Activated CD8-positive, alpha-beta T cell treated with anti-CD3 and anti-CD28 coated beads for 36 hours (primary cell): ENCODE measurements at regions not wholly inside any gene's neighbourhood (a gene's known extent, or its start where the extent isn't known, plus 50 kb on each side); places are given as distances from the start of the nearest gene placed in this dataset.

ENCODE experiments used
- ATAC-seq: fragments of 200-7000 bp; cut with Tn5 transposase; one replicate; pipeline ENCODE4 v1.10.0; 2021; ENCODE audit warnings: mild to moderate bottlenecking, moderate library complexity
- CTCF ChIA-PET: fragments of 350-600 bp; sonication (Branson Sonifier 250); formaldehyde crosslinking; loops from one replicate; lab custom pipeline; 2021; ENCODE audit warnings: antibody characterized with exemption; lab: Charles Lee
- POLR2A ChIA-PET: fragments of 350-600 bp; sonication (Branson Sonifier 250); formaldehyde crosslinking; loops from one replicate; lab custom pipeline; 2021; ENCODE audit warnings: antibody characterized with exemption; lab: Charles Lee
- DNase-seq: peaks from one replicate; pipeline ENCODE4 v3.0.0-alpha.2; 2020
- H3K27ac Mint-ChIP-seq: one replicate; pipeline ENCODE4 v1.8.0; 2021; ENCODE audit warnings: mild to moderate bottlenecking, mixed read lengths
- H3K27me3 Mint-ChIP-seq: one replicate; pipeline ENCODE4 v1.8.0; 2021; ENCODE audit warnings: mixed read lengths
- H3K36me3 Mint-ChIP-seq: one replicate; pipeline ENCODE4 v1.8.0; 2021; ENCODE audit warnings: low read depth, mixed read lengths
- H3K4me1 Mint-ChIP-seq: one replicate; pipeline ENCODE4 v1.8.0; 2021; ENCODE audit warnings: low read depth, mixed read lengths
- H3K4me3 Mint-ChIP-seq: one replicate; pipeline ENCODE4 v1.8.0; 2021; ENCODE audit warnings: mild to moderate bottlenecking, moderate library complexity, mixed read lengths
- H3K9me3 Mint-ChIP-seq: one replicate; pipeline ENCODE4 v1.8.0; 2021; ENCODE audit warnings: mixed read lengths
- intact Hi-C: fragments of 100-400 bp; cut with micrococcal nuclease; formaldehyde crosslinking; loops from one replicate; pipeline ENCODE4 v1.10.0; 2022
- TF ChIP-seq, protein P1 (sequence below): fragments of 200-600 bp; IDR thresholded peaks from one replicate; pipeline ENCODE4 v1.8.0; 2022; ENCODE audit warnings: antibody characterized with exemption, mild to moderate bottlenecking

DNA sequence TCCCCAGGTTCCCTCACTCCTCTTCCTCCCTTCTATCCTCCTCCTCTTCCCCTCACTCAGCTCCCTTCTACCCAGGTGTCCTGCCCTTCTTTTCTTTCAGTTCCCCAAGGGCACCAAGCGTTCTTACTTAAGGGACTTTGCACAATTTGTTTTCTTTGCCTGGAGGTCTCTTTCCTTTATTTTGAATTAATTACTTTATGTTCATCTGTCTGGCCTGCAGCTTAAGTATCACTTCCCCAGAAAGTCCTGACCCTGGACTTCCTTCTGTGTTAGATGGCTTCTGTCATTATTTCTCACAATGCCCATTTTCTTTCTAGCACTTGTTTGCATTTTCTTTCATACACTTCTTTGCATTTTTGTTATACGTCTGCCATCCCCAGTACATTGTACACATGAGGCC, 350.6 kb downstream of the SH3GL2 start:
- CTCF ChIA-PET = no interaction called here
- intact Hi-C loops = no loop called here
- Mint-ChIP-seq H3K36me3 (no peaks in the 10 kb centered on the region), H3K27ac (no peak overlapping the region), H3K4me1 (no peaks in the 10 kb centered on the region), H3K27me3 (no peaks in the 10 kb centered on the region), H3K9me3 (peaks cover 8% of the 10 kb centered on the region), H3K4me3 (no peak overlapping the region)
- TF ChIP-seq, protein P1, sequence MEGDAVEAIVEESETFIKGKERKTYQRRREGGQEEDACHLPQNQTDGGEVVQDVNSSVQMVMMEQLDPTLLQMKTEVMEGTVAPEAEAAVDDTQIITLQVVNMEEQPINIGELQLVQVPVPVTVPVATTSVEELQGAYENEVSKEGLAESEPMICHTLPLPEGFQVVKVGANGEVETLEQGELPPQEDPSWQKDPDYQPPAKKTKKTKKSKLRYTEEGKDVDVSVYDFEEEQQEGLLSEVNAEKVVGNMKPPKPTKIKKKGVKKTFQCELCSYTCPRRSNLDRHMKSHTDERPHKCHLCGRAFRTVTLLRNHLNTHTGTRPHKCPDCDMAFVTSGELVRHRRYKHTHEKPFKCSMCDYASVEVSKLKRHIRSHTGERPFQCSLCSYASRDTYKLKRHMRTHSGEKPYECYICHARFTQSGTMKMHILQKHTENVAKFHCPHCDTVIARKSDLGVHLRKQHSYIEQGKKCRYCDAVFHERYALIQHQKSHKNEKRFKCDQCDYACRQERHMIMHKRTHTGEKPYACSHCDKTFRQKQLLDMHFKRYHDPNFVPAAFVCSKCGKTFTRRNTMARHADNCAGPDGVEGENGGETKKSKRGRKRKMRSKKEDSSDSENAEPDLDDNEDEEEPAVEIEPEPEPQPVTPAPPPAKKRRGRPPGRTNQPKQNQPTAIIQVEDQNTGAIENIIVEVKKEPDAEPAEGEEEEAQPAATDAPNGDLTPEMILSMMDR = no peak
- no peak for ATAC-seq
- no peak for DNase-seq
- POLR2A ChIA-PET = no interaction called here

DNA sequence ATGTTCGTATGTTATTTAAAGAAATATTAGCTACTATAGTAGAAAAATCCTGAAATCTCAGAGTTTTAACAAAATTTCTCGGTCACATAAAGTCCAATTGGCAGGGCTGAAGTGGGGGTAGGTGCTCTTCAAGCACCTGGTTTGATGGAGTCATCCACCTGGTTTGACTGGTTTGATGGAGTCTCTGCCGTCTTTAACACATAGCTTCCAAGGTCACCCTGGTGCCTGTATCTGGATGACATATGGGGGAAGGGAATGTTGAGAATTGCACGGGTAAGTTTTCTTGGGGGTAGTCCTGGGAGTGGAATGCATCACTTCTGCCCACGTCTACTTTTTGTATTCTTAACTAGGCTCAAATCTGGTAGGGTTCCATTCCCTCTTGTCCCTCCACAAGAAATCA, 351.2 kb downstream of the SH3GL2 start:
- Mint-ChIP-seq H3K36me3 (no peaks in the 10 kb centered on the region), H3K27me3 (no peaks in the 10 kb centered on the region), H3K9me3 (peaks cover 8% of the 10 kb centered on the region), H3K4me1 (no peaks in the 10 kb centered on the region), H3K27ac (no peak overlapping the region), H3K4me3 (no peak overlapping the region)
- no peak for DNase-seq
- ATAC-seq = no peak
- ChIA-PET POLR2A (no interaction called here), CTCF (no interaction called here)
- intact Hi-C loops = no loop called here
- TF ChIP-seq, protein P1 = no peak

DNA sequence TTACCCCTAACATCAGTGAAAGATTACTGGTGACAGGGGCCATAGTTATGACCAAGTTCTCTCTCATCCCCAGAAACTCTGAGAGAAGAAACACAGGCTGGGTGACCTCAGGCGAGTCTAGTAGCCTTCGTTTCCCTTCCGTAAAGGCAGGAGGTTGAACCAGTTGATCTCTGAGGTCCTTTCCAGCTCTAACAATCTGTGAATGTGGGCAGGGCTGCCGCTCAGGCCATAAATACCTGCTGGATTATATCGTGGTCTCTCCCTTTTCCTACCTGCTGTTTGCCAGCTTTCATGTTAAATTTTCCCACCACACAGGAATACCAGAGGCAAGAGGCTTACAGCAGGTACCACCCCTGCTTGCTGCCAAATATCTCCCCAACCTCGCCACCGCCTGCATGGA, 357.5 kb downstream of the SH3GL2 start:
- CTCF ChIA-PET = no interaction called here
- no peak overlapping the region for H3K27ac Mint-ChIP-seq
- intact Hi-C loops = no loop called here
- no peaks in the 10 kb centered on the region for H3K27me3 Mint-ChIP-seq
- DNase-seq = no peak
- no peak overlapping the region for H3K4me3 Mint-ChIP-seq
- POLR2A ChIA-PET = no interaction called here
- no peaks in the 10 kb centered on the region for H3K9me3 Mint-ChIP-seq
- no peak for ATAC-seq
- H3K4me1 Mint-ChIP-seq = no peaks in the 10 kb centered on the region
- H3K36me3 Mint-ChIP-seq = no peaks in the 10 kb centered on the region
- TF ChIP-seq, protein P1 = no peak

DNA sequence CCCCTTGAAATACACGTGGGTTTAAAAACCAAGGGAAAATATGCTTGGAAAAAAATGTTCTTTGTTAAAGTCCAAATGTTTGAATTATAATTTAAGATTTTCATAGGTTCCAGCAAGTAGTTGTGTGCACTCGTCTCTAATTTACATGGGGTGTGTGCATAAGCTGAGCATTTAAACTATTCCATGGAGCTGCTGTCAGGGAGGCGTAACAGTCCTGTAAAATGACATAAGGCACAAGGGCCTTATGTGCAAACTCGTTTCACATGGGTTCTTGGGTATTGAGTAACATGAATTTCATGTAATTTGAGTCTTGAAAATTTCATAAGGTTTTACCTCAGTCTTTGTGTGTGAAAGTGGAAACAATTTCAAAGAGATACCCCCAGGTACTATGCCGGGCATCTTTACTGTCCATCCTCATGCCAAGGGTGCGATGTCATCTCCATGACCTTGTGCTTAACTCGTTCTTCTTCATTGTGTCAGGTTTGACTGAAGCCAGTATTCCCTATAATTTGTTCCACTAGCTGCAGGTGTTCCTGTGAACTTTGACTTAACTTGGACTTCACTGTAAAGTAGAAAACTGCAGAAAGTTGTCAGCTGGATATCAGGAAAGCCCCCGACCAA, 359.3 kb downstream of the SH3GL2 start:
- DNase-seq (no peak), ATAC-seq (no peak)
- ChIA-PET POLR2A (no interaction called here), CTCF (no interaction called here)
- intact Hi-C loops = no loop called here
- no peaks in the 10 kb centered on the region for H3K36me3 Mint-ChIP-seq
- H3K4me1 Mint-ChIP-seq = no peaks in the 10 kb centered on the region
- H3K4me3 Mint-ChIP-seq = no peak overlapping the region
- TF ChIP-seq, protein P1 = no peak
- no peaks in the 10 kb centered on the region for H3K27me3 Mint-ChIP-seq
- no peak overlapping the region for H3K27ac Mint-ChIP-seq
- H3K9me3 Mint-ChIP-seq = peaks cover under 1% of the 10 kb centered on the region

DNA sequence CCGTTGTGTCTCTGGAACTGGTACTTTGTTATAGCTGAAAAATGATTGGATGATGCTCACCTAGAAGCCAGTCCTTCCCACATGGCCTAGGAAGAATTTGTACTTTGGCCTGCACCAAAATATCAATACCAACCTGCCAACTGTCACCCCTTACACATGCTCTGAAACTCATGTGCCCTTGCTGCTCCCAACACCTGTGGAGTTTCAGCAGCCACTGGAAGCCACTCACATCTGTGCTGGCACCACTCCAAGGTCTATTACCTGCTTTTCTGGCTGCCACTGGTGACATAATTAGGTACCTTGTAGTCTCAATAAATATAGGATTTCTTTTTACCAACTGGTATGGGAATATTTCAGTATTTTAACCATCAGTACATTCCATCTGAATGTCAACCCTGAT, 363.6 kb downstream of the SH3GL2 start:
- DNase-seq (no peak), ATAC-seq (no peak)
- Mint-ChIP-seq H3K9me3 (peaks cover 10% of the 10 kb centered on the region), H3K36me3 (no peaks in the 10 kb centered on the region), H3K4me3 (no peak overlapping the region), H3K27ac (no peak overlapping the region), H3K27me3 (no peaks in the 10 kb centered on the region), H3K4me1 (no peaks in the 10 kb centered on the region)
- ChIA-PET POLR2A (no interaction called here), CTCF (no interaction called here)
- TF ChIP-seq, protein P1 = no peak
- intact Hi-C loops = no loop called here
